ENCODE measurements at regions not wholly inside any gene's neighbourhood (a gene's known extent, or its start where the extent isn't known, plus 50 kb on each side); places are given as distances from the start of the nearest gene placed in this dataset.
A peak's percentile ranks its signal among the peaks of the same experiment; 100 is the strongest.
"Not testable (repeated sequence)": the region's sequence is repeated elsewhere in the genome, so short reads cannot be mapped to it uniquely, and the experiment has no call there.

- no peak for DNase-seq (ENCODE audit: low read depth in 3 of 3)
Measured at GRCh38 chrX:131595120-131595519, 51.2 kb downstream of the OR13H1 start.

- no peak for DNase-seq (ENCODE audit: low read depth in 3 of 3)
Measured at GRCh38 chrX:131607792-131608369, 64.0 kb downstream of the OR13H1 start.

GRCh38 chrX:131609480-131609879, 65.6 kb downstream of the OR13H1 start:
- DNase-seq (ENCODE audit: low read depth in 3 of 3): no peak

- no peak for DNase-seq (ENCODE audit: low read depth in 3 of 3)
Measured at GRCh38 chrX:131613260-131613659, 69.4 kb downstream of the OR13H1 start.

GRCh38 chrX:131614241-131614640, 70.4 kb downstream of the OR13H1 start:
- no peak for DNase-seq (ENCODE audit: low read depth in 3 of 3)

GRCh38 chrX:131617182-131617581, 73.3 kb downstream of the OR13H1 start:
- DNase-seq (ENCODE audit: low read depth in 3 of 3): no peak

- no peak for DNase-seq (ENCODE audit: low read depth in 3 of 3)
Measured at GRCh38 chrX:131621650-131622049, 77.8 kb downstream of the OR13H1 start.

- no peak for DNase-seq (ENCODE audit: low read depth in 3 of 3)
Measured at GRCh38 chrX:131626681-131627296, 82.9 kb downstream of the OR13H1 start.

GRCh38 chrX:131630534-131630933, 86.7 kb downstream of the OR13H1 start:
- no peak for DNase-seq (ENCODE audit: low read depth in 3 of 3)

- peak in 1 of 3 donors; percentile 44 for DNase-seq (ENCODE audit: low read depth in 3 of 3)
Measured at GRCh38 chrX:131633285-131633917, 89.5 kb downstream of the OR13H1 start.

- no peak for DNase-seq (ENCODE audit: low read depth in 3 of 3)
Measured at GRCh38 chrX:131634900-131635299, 91.0 kb downstream of the OR13H1 start.

- no peak for DNase-seq (ENCODE audit: low read depth in 3 of 3)
Measured at GRCh38 chrX:131646106-131646505, 102.2 kb downstream of the OR13H1 start.

- DNase-seq (ENCODE audit: low read depth in 3 of 3): no peak
Measured at GRCh38 chrX:131649741-131650140, 105.9 kb downstream of the OR13H1 start.

- DNase-seq (ENCODE audit: low read depth in 3 of 3): no peak
Measured at GRCh38 chrX:131650637-131651410, 107.0 kb downstream of the OR13H1 start.

GRCh38 chrX:131663726-131664125, 119.9 kb downstream of the OR13H1 start:
- not testable (repeated sequence) for DNase-seq (ENCODE audit: low read depth in 3 of 3)

GRCh38 chrX:131671735-131672134, 127.9 kb downstream of the OR13H1 start:
- DNase-seq (ENCODE audit: low read depth in 3 of 3): no peak

- no peak for DNase-seq (ENCODE audit: low read depth in 3 of 3)
Measured at GRCh38 chrX:131675596-131676194, 131.8 kb downstream of the OR13H1 start.

- DNase-seq (ENCODE audit: low read depth in 3 of 3): peak; percentile 7 to 40 (median 8)
Measured at GRCh38 chrX:131677655-131678628, 134.1 kb downstream of the OR13H1 start.

GRCh38 chrX:131682735-131683134, 138.9 kb downstream of the OR13H1 start:
- not testable (repeated sequence) for DNase-seq (ENCODE audit: low read depth in 3 of 3)

GRCh38 chrX:131693359-131693758, 149.5 kb downstream of the OR13H1 start:
- no peak for DNase-seq (ENCODE audit: low read depth in 3 of 3)

GRCh38 chrX:131696989-131697388, 153.1 kb downstream of the OR13H1 start:
- not testable (repeated sequence) for DNase-seq (ENCODE audit: low read depth in 3 of 3)

Measured in stimulated activated CD4-positive, alpha-beta T cell treated with anti-CD3 and anti-CD28 coated beads, TNF-alpha, amount 100 ng/mL, for 48 hours (primary cell).